NCI-H446 treated with DMSO at 0.1 percent for 48 hours (cell line): ENCODE measurements at regions not wholly inside any gene's neighbourhood (a gene's known extent, or its start where the extent isn't known, plus 50 kb on each side); places are given as distances from the start of the nearest gene placed in this dataset.

Source experiments
- DNase-seq: peaks from one replicate; lab custom pipeline; 2025; lab: John Stamatoyannopoulos, UW

- DNase-seq, result no peak
These were observed 379.4 kb downstream of the TNS1 start for GRCh38 chr2:217623281-217623912.

- DNase-seq, result no peak
These were observed 380.4 kb downstream of the TNS1 start for GRCh38 chr2:217622205-217623060.

- no peak for DNase-seq
These were observed 381.4 kb downstream of the TNS1 start for GRCh38 chr2:217621391-217621801.

GRCh38 chr2:217618744-217619143, 384.1 kb downstream of the TNS1 start:
- no peak for DNase-seq

GRCh38 chr2:217617616-217618022, 385.2 kb downstream of the TNS1 start:
- DNase-seq, result no peak

- no peak for DNase-seq
These were observed 385.9 kb downstream of the TNS1 start for GRCh38 chr2:217616936-217617335.

GRCh38 chr2:217615171-217615570, 387.6 kb downstream of the TNS1 start:
- DNase-seq, result no peak

DNA sequence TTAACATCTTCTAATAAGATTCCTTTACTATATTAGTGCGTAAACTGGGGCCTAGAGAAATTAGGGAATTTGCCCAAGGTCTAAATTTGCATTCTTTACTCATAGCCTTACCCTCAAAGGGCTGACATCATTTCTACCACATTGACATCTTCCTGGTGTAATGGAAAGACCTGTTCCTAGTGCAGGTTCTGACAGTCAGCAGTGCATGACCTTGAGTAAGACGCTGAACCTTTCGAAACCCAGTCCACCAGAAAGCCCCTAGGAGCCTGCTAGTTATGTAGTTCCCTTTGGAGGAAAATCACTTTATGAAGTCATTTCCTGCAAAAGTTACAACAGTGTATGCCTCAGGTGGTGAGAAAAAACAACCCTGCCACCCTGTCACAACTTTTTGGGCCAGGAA, 388.3 kb downstream of the TNS1 start:
- DNase-seq, result no peak

GRCh38 chr2:217614096-217614495, 388.7 kb downstream of the TNS1 start:
- no peak for DNase-seq

- no peak for DNase-seq
These were observed 389.9 kb downstream of the TNS1 start for GRCh38 chr2:217612920-217613319.

DNA sequence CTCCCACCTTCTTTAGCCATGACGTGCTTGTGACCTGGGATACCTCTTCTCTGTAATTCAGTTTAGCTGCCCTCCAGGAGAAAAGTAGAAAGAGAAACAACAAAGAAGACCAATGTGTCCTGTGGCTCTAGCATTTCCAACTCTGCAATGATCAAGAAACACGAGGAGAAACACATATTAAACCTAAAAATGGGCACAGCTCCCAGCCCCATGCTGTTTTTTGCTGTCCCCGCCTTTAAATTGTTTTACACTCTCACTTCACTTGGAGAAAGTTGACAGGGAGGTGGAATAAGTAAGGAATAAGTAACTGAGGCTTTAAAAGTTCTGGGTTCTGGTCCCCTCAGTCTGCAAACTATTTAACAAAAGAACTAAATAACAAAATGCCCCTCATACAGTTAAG, 390.6 kb downstream of the TNS1 start:
- no peak for DNase-seq

GRCh38 chr2:217611626-217612127, 391.1 kb downstream of the TNS1 start:
- no peak for DNase-seq

GRCh38 chr2:217611056-217611455, 391.7 kb downstream of the TNS1 start:
- no peak for DNase-seq

DNA sequence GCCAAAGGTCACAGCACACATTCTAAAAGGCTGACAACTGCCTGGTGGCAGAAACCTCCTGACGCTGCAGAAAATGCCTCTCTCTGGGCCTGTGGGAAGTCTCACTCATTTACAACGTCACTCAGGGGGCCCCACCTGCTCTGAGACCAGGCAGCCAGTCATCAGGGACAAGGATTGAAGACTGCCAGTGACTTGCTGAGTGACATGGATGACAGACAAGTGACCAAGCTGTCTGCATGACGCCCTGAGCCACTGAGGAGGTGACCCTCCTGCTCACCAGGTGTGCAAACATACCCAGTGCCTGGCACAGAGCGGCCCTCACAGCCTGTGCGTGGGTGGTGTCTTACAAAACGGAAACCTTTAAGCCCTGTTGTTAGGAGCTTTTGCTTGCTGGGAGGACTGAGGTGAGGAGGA, 392.4 kb downstream of the TNS1 start:
- no peak for DNase-seq

DNA sequence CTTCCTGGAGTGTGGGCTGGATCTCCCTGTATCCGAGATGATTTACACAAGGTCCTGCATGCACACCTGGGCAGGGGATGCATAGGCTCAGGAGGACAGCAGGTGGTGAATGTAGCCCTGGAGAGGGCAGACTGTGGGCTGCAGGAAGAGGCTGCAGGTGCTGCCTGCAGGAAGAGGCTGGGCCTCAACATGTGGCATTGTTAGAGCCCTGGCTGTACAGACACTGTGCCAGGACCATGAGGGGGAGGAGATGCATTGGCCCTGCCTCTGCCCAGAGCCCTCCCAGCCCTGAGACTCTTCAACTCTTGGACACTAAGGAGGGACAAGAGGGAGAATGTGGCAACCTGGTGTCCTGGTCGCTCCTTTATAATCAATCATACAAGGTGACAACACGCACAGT, 392.8 kb downstream of the TNS1 start:
- DNase-seq, result no peak

GRCh38 chr2:217606296-217606695, 396.5 kb downstream of the TNS1 start:
- no peak for DNase-seq

- no peak for DNase-seq
These were observed 398.1 kb downstream of the TNS1 start for GRCh38 chr2:217604527-217605194.

DNA sequence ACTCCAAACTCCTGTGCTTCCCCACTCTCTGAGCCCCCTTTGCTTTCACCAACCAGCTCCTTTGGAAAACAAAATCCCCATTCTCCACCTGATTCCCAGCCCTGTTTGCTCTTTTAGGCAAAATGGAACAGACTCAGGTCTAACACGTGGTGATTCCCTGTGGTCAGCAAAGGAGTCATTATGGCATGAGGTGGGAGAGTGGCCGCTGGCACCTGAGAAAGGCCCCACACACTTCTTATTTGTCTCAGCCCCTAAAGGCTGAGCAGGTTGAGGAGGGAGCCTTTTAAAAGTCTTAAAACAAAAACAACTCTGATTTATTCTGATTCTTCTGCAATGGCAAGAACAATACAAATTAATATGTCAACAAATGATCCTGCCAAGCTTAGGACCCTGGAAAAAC, 401.2 kb downstream of the TNS1 start:
- DNase-seq, result no peak

- no peak for DNase-seq
These were observed 402.9 kb downstream of the TNS1 start for GRCh38 chr2:217599906-217600305.

- DNase-seq, result no peak
These were observed 405.1 kb downstream of the TNS1 start for GRCh38 chr2:217597681-217598080.

DNA sequence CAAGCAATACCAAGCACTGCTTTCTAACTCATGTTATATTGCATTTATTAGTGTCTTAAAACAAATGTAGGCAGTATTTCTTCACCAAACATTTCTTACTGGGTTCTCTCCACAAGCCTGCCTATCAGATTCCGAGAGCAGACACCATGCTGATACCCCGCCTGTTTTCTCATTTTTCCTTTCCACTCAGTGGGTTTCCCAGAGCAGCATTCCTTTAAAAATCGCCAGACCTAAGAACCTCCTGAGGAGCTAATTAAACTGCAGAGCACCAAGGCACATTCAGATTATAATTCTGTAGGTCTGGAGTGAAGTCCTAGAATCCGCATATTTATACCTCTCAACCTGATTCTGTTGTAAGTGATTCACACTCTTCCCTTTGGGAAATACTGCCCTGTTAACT, 405.6 kb downstream of the TNS1 start:
- DNase-seq, result no peak

- no peak for DNase-seq
These were observed 409.1 kb downstream of the TNS1 start for GRCh38 chr2:217593732-217594131.

DNA sequence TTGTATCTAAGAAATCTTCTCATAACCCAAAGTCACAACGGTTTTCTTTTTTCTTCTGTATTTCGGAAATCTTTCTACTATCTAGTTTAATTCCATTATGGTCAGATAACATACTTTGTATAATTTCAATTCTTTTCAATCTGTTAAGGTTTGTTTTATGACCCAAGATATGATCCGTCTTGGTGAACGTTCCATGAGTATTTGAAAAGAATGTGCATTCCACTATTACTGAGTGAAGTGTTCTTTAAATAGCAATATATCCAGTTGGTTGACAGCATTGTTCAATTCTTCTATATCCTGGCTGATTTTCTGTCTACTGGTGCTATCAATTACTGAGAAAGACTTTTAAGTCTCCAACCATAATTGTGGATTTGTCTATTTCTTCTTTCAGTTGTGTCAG, 414.5 kb downstream of the TNS1 start:
- no peak for DNase-seq
